ENCODE measurements at regions not wholly inside any gene's neighbourhood (a gene's known extent, or its start where the extent isn't known, plus 50 kb on each side); places are given as distances from the start of the nearest gene placed in this dataset.

DNA sequence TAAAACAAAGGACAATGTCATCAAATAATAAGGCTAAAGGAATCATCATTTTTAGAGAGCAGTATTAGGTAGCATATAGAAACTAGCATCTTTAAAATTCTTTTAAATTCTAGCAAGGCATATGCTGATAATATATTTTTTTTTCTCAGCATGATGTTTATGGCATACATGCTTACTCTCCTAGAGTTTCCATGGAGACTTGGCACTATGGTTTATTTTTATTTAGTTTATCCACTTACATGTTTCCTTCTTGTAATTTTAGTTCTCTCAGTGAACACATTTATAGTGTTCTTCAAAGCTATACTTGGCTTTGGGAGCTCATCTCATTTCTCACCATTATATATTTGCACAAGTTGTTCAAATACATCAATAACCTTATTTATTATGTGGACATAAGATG, 413.8 kb upstream of the LINC00305 start:
- TF ChIP-seq, protein P1, sequence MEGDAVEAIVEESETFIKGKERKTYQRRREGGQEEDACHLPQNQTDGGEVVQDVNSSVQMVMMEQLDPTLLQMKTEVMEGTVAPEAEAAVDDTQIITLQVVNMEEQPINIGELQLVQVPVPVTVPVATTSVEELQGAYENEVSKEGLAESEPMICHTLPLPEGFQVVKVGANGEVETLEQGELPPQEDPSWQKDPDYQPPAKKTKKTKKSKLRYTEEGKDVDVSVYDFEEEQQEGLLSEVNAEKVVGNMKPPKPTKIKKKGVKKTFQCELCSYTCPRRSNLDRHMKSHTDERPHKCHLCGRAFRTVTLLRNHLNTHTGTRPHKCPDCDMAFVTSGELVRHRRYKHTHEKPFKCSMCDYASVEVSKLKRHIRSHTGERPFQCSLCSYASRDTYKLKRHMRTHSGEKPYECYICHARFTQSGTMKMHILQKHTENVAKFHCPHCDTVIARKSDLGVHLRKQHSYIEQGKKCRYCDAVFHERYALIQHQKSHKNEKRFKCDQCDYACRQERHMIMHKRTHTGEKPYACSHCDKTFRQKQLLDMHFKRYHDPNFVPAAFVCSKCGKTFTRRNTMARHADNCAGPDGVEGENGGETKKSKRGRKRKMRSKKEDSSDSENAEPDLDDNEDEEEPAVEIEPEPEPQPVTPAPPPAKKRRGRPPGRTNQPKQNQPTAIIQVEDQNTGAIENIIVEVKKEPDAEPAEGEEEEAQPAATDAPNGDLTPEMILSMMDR (IDR thresholded peaks at IDR 0.05; ENCODE audit: low read depth, low read length): no peak
- no peak for TF ChIP-seq EZH2phosphoT487 (IDR thresholded peaks at IDR 0.05; ENCODE audit: low read depth)

Measured in OCI-LY3 (cell line).